Erythroblast (primary cell): ENCODE measurements at regions not wholly inside any gene's neighbourhood (a gene's known extent, or its start where the extent isn't known, plus 50 kb on each side); places are given as distances from the start of the nearest gene placed in this dataset.

Source experiments
- GATA1 ChIP-seq: IDR thresholded peaks from 2 replicates; pipeline ENCODE4 v1.6.1; 2011; ENCODE audit warnings: low read depth, mild to moderate bottlenecking, control low read depth, low read length, moderate library complexity
- POLR2A ChIP-seq: IDR thresholded peaks from 2 replicates; pipeline ENCODE4 v1.6.1; 2011; ENCODE audit warnings: mild to moderate bottlenecking, low read length

- TF ChIP-seq POLR2A (no peak), GATA1 (no peak)
These were observed 83.6 kb downstream of the CCNG2 start for GRCh38 chr4:77240469-77241066.
